ENCODE measurements at regions not wholly inside any gene's neighbourhood (a gene's known extent, or its start where the extent isn't known, plus 50 kb on each side); places are given as distances from the start of the nearest gene placed in this dataset.

DNA sequence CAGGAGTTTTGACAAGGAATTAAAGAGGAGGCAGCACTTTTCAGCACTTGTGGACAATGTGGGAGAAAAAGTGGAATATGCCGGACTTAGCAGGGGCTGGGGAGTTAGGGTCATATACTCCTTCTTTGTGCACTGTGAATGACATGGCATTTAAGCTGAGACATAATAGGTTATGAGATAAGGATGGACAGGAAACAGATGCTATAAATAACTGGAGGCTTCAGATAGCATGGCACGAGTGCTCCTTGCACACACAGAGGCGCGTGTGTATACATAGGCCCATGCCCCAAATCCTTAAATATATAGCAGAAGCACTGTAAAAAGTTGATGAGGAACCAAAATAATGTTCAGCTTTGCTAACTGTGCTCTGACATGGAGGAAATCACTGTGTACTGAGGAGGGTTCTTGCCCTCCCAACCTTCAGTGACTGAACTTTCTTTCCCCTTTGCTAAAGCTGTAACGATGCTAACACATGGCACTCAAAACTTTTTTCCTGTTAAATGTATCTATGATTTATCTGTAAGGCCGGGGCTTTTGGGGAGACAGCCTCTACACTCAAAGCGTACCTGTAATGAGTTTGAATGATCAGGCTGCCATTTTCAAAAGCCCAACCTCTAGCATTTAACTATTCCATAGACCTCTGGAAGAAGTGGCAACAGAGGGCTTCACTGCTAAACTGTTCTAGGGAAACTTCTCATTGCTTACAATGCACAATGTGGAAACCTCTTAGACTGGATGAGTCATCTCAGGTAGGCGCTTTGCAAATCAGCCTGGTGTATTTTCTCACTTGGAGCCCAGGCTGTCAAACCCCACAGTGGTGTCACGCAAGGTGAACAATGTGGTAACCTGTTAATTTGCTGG is 784.6 kb downstream of the NR2F2 start:
- TF ChIP-seq, protein P1, sequence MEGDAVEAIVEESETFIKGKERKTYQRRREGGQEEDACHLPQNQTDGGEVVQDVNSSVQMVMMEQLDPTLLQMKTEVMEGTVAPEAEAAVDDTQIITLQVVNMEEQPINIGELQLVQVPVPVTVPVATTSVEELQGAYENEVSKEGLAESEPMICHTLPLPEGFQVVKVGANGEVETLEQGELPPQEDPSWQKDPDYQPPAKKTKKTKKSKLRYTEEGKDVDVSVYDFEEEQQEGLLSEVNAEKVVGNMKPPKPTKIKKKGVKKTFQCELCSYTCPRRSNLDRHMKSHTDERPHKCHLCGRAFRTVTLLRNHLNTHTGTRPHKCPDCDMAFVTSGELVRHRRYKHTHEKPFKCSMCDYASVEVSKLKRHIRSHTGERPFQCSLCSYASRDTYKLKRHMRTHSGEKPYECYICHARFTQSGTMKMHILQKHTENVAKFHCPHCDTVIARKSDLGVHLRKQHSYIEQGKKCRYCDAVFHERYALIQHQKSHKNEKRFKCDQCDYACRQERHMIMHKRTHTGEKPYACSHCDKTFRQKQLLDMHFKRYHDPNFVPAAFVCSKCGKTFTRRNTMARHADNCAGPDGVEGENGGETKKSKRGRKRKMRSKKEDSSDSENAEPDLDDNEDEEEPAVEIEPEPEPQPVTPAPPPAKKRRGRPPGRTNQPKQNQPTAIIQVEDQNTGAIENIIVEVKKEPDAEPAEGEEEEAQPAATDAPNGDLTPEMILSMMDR (IDR thresholded peaks at IDR 0.05; ENCODE audit: low read depth, low read length), result no peak
- DNase-seq (ENCODE audit: extremely low read depth, low read depth), result no peak

DNA sequence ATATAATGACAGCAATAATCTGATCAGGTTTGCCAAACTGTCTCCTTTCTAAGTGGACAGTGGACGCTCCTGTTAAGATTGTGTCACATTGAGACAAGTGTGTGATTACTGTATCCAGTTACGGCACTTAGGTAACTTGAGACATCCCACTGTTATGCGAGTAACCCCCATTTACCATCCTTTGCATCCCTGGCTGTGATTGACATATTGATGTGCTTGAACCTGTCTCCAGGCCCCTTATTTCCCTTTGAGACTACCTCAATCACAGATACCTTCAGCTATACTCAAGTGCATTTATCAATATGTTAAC is 785.2 kb downstream of the NR2F2 start:
- no peak for DNase-seq (ENCODE audit: extremely low read depth, low read depth)
- TF ChIP-seq, protein P1 (IDR thresholded peaks at IDR 0.05; ENCODE audit: low read depth, low read length), result no peak

DNA sequence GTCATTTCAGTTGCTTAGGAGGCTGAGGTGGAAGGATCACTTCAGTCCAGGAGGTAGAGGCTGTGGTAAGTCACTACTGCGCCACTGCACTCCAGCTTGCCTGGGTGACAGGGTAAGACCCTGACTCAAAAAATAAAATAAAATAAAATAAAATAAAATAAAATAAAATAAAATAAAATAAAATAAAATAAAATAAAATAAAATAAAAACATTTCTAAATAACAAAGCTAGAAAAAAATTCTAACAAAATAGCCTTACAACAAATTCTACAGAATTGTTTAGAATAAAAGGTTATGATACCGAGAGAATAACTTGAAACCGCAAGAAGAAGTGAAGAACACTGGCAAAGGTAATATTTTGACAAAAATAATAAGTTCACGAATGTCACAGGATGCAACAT is 794.3 kb downstream of the NR2F2 start:
- DNase-seq (ENCODE audit: extremely low read depth, low read depth), result no peak
- TF ChIP-seq, protein P1 (IDR thresholded peaks at IDR 0.05; ENCODE audit: low read depth, low read length), result no peak

DNA sequence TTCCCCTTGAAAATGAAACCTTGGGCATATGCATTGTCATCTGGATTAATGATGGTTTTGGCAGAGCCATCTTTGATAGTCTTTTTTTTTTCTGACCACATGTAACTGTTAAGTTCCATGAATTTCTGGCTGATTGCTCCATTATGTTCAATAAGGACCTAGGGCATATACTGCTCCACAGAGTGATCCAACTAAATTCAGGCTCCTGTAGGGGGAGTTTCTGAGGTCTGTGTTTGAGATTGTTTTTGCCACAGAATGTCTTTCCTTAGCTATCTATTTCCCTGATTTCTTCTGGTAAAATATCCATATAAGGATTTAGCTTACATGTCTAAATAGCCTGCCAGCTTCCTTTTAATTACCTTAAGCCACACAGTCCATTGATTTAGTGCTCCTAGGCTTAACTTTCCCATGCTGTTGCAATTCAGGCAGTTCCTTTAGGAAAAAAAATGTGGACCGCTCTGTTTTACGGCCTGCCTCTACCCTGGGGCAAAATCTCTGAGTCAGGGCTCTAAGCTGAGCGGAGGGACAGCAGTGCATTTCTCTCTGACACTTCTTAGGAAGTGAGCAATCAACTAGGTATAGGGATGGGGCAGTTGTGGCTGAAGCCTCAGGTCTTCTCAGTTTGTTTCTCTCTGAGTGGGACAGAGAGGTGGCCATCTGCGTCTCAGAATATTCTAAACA is 796.2 kb downstream of the NR2F2 start:
- TF ChIP-seq, protein P1 (IDR thresholded peaks at IDR 0.05; ENCODE audit: low read depth, low read length), result no peak
- no peak for DNase-seq (ENCODE audit: extremely low read depth, low read depth)

DNA sequence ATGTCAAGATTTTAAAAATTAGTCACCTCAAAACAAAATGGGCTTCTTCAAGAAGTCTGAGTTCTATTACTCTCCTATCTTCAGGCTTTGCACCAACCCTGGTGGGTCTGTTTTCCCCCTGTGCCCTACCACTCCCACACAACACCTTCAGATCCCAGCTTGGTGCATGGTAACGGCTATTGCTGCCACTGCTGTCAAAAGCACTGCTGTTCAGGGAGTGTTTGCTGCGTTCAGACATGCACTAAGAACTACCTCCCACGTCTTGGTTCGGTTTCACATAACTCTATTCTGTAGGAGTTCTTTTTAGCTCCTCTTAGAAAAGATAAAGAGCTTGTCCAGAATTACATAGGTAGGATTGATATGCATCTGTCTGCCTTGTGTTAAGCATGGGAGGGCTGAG is 799.2 kb downstream of the NR2F2 start:
- TF ChIP-seq, protein P1 (IDR thresholded peaks at IDR 0.05; ENCODE audit: low read depth, low read length), result no peak
- no peak for DNase-seq (ENCODE audit: extremely low read depth, low read depth)

DNA sequence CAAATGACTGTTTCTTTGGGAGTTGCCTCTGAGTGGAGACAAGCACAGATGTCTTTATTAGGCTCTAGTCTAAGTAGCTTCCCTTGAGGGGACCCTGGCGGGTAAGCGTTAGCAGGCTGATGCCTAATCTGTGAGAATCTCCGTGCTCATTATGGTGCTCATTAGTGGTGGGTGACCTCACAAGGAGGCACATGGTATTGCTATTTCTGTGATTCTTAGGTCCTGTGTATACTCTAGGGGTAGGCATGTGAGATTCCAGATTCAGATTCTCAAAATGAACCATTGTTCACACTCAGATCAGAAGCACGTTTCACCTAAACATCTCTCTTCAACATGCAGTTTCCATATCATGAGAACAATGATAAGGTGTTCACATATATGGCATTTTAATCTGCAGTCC is 809.7 kb downstream of the NR2F2 start:
- TF ChIP-seq, protein P1 (IDR thresholded peaks at IDR 0.05; ENCODE audit: low read depth, low read length), result no peak
- no peak for DNase-seq (ENCODE audit: extremely low read depth, low read depth)

DNA sequence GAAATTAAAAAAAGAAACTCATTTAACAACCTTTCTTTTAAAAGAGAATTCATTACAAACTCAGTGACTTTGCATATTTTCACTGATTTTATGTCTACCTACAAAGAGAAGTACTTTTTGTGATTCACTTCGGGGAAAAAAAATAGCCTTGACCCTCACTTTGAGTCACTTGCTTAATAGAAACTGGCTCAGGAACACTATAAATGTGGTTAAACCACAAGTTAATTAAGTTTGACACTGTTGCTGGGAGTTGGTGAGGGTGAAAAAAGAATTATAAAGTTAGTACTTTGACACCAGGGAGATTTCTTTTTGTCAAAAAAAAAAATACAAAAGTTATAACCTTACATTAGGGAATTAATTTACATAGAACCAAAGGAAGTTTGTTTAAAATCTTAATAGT is 810.9 kb downstream of the NR2F2 start:
- TF ChIP-seq, protein P1 (IDR thresholded peaks at IDR 0.05; ENCODE audit: low read depth, low read length), result no peak
- no peak for DNase-seq (ENCODE audit: extremely low read depth, low read depth)

Measured in AG09319 (cell line).